CD4-positive, alpha-beta T cell (primary cell): ENCODE measurements at regions not wholly inside any gene's neighbourhood (a gene's known extent, or its start where the extent isn't known, plus 50 kb on each side); places are given as distances from the start of the nearest gene placed in this dataset.

Experiments
- ATAC-seq: fragments of 200-7000 bp; cut with Tn5 transposase; one replicate; pipeline ENCODE4 v1.10.0; 2022; ENCODE audit warnings: mild to moderate bottlenecking; ENCODE audit not compliant: poor library complexity
- CTCF ChIA-PET: fragments of 350-600 bp; sonication (Branson Sonifier 250); formaldehyde crosslinking; loops from one replicate; lab custom pipeline; 2021; ENCODE audit warnings: antibody characterized with exemption, inconsistent platforms; lab: Charles Lee
- POLR2A ChIA-PET: fragments of 350-600 bp; sonication (Branson Sonifier 250); formaldehyde crosslinking; loops from one replicate; lab custom pipeline; 2021; ENCODE audit warnings: antibody characterized with exemption, inconsistent platforms; lab: Charles Lee
- DNase-seq, 14 experiments: peaks; one replicate each; pipeline ENCODE4 v3.0.0-alpha.2; 2013 to 2020; ENCODE audit warnings: mixed read lengths in 2 of 14
- H3K27ac ChIP-seq, 2 donors: one replicate each; pipeline versions ENCODE4 v1.5.1 to v1.7.0; 2013; ENCODE audit warnings: low read length in 2 of 2, low read depth in 1 of 2, mild to moderate bottlenecking in 1 of 2
- H3K27me3 ChIP-seq, 2 experiments: 1 replicate in 1 of 2; 2 replicates in 1 of 2; pipeline versions ENCODE4 v1.6.1 to v1.7.0; 2013; ENCODE audit warnings: low read length in 2 of 2, control low read depth in 1 of 2, mild to moderate bottlenecking in 1 of 2, moderate library complexity in 1 of 2; ENCODE audit not compliant: insufficient read depth in 2 of 2, control insufficient read depth in 1 of 2
- H3K36me3 ChIP-seq: one replicate; pipeline ENCODE4 v1.6.1; 2013; ENCODE audit warnings: low read length, control low read depth; ENCODE audit not compliant: insufficient read depth
- H3K4me1 ChIP-seq: one replicate; pipeline ENCODE4 v1.6.1; 2013; ENCODE audit warnings: low read length, control low read depth; ENCODE audit not compliant: insufficient read depth
- H3K4me3 ChIP-seq: one replicate; pipeline ENCODE4 v1.5.1; 2013; ENCODE audit warnings: mild to moderate bottlenecking, low read length, moderate library complexity
- H3K9me3 ChIP-seq, 2 experiments: 1 replicate in 1 of 2; 2 replicates in 1 of 2; pipeline versions ENCODE4 v1.6.1 to v1.7.0; 2013; ENCODE audit warnings: low read length in 2 of 2, mild to moderate bottlenecking in 2 of 2, control low read depth in 1 of 2, moderate library complexity in 1 of 2; ENCODE audit not compliant: control insufficient read depth in 1 of 2, insufficient read depth in 1 of 2
- H3K27ac Mint-ChIP-seq: one replicate; pipeline ENCODE4 v1.8.0; 2020; ENCODE audit warnings: mixed read lengths
- H3K27me3 Mint-ChIP-seq: one replicate; pipeline ENCODE4 v1.8.0; 2021; ENCODE audit warnings: mixed read lengths
- H3K36me3 Mint-ChIP-seq: one replicate; pipeline ENCODE4 v1.8.0; 2021; ENCODE audit warnings: low read depth, mixed read lengths
- H3K4me1 Mint-ChIP-seq: one replicate; pipeline ENCODE4 v1.8.0; 2021; ENCODE audit warnings: low read depth, mixed read lengths
- H3K4me3 Mint-ChIP-seq: one replicate; pipeline ENCODE4 v1.8.0; 2020; ENCODE audit warnings: mild to moderate bottlenecking, mixed read lengths
- H3K9me3 Mint-ChIP-seq: one replicate; pipeline ENCODE4 v1.8.0; 2020; ENCODE audit warnings: mixed read lengths
- CTCF ChIP-seq: fragments of 200-600 bp; IDR thresholded peaks from one replicate; pipeline ENCODE4 v1.8.0; 2022; ENCODE audit warnings: antibody characterized with exemption, mild to moderate bottlenecking
- intact Hi-C, 2 experiments: fragments of 100-400 bp; cut with DNase I in 1 of 2; cut with micrococcal nuclease in 1 of 2; formaldehyde crosslinking; loops; one replicate each; pipeline versions ENCODE4 v1.15.1 to v1.9.0; 2023 to 2025; cut with DNase I, micrococcal nuclease

- no peak overlapping the region for H3K4me3 Mint-ChIP-seq
- DNase-seq: no peak
- TF ChIP-seq CTCF: no peak
- CTCF ChIA-PET: no interaction called here
- H3K27me3 ChIP-seq: no peaks in the 10 kb centered on the region
- peaks cover 9% of the 10 kb centered on the region for H3K9me3 Mint-ChIP-seq
- intact Hi-C loops: no loop called here
- H3K27ac ChIP-seq: no peak overlapping the region
- no peak overlapping the region for H3K27ac Mint-ChIP-seq
- H3K27me3 Mint-ChIP-seq: no peaks in the 10 kb centered on the region
- no peaks in the 10 kb centered on the region for H3K36me3 Mint-ChIP-seq
- no peaks in the 10 kb centered on the region for H3K4me1 ChIP-seq
- no peaks in the 10 kb centered on the region for H3K9me3 ChIP-seq
- POLR2A ChIA-PET: no interaction called here
- H3K4me1 Mint-ChIP-seq: no peaks in the 10 kb centered on the region
- ATAC-seq: no peak
- no peaks in the 10 kb centered on the region for H3K36me3 ChIP-seq
- no peak overlapping the region for H3K4me3 ChIP-seq
Observed at GRCh38 chr2:22290909-22291473, 1094.0 kb upstream of the KLHL29 start.

GRCh38 chr2:22301228-22301627 is 1083.8 kb upstream of the KLHL29 start:
- H3K27ac Mint-ChIP-seq: no peak overlapping the region
- H3K4me1 Mint-ChIP-seq: no peaks in the 10 kb centered on the region
- no peaks in the 10 kb centered on the region for H3K27me3 Mint-ChIP-seq
- intact Hi-C loops: no loop called here
- H3K27ac ChIP-seq: no peak overlapping the region
- H3K36me3 ChIP-seq: no peaks in the 10 kb centered on the region
- DNase-seq (no peak), ATAC-seq (no peak)
- ChIA-PET POLR2A (no interaction called here), CTCF (no interaction called here)
- H3K4me3 Mint-ChIP-seq: no peak overlapping the region
- no peaks in the 10 kb centered on the region for H3K27me3 ChIP-seq
- H3K4me3 ChIP-seq: no peak overlapping the region
- H3K4me1 ChIP-seq: no peaks in the 10 kb centered on the region
- no peak for TF ChIP-seq CTCF
- peaks cover 5% of the 10 kb centered on the region for H3K9me3 Mint-ChIP-seq
- H3K9me3 ChIP-seq: peaks cover 0 to 8% of the 10 kb centered on the region in 2 experiments
- no peaks in the 10 kb centered on the region for H3K36me3 Mint-ChIP-seq

GRCh38 chr2:22326250-22326649 is 1058.7 kb upstream of the KLHL29 start:
- no peak overlapping the region for H3K4me3 ChIP-seq
- H3K4me1 Mint-ChIP-seq: no peaks in the 10 kb centered on the region
- H3K27ac Mint-ChIP-seq: no peak overlapping the region
- H3K9me3 ChIP-seq: peaks cover 0 to 6% of the 10 kb centered on the region in 2 experiments
- ATAC-seq (no peak), DNase-seq (no peak)
- no peak overlapping the region for H3K27ac ChIP-seq
- H3K27me3 Mint-ChIP-seq: no peaks in the 10 kb centered on the region
- H3K4me1 ChIP-seq: no peaks in the 10 kb centered on the region
- no peaks in the 10 kb centered on the region for H3K36me3 ChIP-seq
- intact Hi-C loops: no loop called here
- no peak overlapping the region for H3K4me3 Mint-ChIP-seq
- ChIA-PET CTCF (no interaction called here), POLR2A (no interaction called here)
- no peaks in the 10 kb centered on the region for H3K27me3 ChIP-seq
- TF ChIP-seq CTCF: no peak
- no peaks in the 10 kb centered on the region for H3K36me3 Mint-ChIP-seq
- peaks cover 10% of the 10 kb centered on the region for H3K9me3 Mint-ChIP-seq
